PC-3 (cell line): ENCODE measurements at regions not wholly inside any gene's neighbourhood (a gene's known extent, or its start where the extent isn't known, plus 50 kb on each side); places are given as distances from the start of the nearest gene placed in this dataset.

Experiments used
- EZH2 ChIP-seq: fragments of 300-600 bp; sonication (generic); IDR thresholded peaks from one replicate; pipeline ENCODE4 v1.6.1; 2017; ENCODE audit warnings: antibody characterized with exemption, mild to moderate bottlenecking, low read length; ENCODE audit not compliant: unreplicated experiment
- TF ChIP-seq, protein P1 (sequence below): fragments of 300-600 bp; sonication (generic); conservative IDR thresholded peaks from 2 replicates; pipeline ENCODE4 v1.5.1; 2017; ENCODE audit warnings: antibody characterized with exemption, low read depth, mild to moderate bottlenecking, low read length

DNA sequence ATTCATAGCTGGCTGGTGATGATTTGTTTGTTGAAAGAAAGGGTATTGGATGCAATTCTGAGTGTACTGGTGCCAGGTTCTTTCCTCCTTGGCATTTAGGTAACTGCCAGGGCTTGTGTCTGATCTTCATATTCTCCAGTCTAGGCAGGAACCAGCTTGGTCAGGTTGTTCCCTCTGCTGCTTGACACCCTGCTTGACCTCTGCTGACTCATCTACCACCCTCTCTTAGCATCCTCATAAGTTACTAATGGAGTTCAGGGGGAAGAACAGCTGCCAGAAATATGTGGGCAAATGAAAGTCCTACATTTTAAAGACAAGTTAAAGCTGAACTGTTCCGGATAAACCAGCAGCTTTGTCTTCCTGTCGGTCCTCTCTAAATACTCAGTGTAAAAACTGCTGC lies 116.1 kb upstream of the TNC start:
- TF ChIP-seq, protein P1, sequence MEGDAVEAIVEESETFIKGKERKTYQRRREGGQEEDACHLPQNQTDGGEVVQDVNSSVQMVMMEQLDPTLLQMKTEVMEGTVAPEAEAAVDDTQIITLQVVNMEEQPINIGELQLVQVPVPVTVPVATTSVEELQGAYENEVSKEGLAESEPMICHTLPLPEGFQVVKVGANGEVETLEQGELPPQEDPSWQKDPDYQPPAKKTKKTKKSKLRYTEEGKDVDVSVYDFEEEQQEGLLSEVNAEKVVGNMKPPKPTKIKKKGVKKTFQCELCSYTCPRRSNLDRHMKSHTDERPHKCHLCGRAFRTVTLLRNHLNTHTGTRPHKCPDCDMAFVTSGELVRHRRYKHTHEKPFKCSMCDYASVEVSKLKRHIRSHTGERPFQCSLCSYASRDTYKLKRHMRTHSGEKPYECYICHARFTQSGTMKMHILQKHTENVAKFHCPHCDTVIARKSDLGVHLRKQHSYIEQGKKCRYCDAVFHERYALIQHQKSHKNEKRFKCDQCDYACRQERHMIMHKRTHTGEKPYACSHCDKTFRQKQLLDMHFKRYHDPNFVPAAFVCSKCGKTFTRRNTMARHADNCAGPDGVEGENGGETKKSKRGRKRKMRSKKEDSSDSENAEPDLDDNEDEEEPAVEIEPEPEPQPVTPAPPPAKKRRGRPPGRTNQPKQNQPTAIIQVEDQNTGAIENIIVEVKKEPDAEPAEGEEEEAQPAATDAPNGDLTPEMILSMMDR = no peak
- no peak for TF ChIP-seq EZH2
